ENCODE measurements at regions not wholly inside any gene's neighbourhood (a gene's known extent, or its start where the extent isn't known, plus 50 kb on each side); places are given as distances from the start of the nearest gene placed in this dataset.

- DNase-seq (ENCODE audit: low read depth) = no peak
These were observed 291.3 kb upstream of the CD180 start for GRCh38 chr5:67487862-67488261.

DNA sequence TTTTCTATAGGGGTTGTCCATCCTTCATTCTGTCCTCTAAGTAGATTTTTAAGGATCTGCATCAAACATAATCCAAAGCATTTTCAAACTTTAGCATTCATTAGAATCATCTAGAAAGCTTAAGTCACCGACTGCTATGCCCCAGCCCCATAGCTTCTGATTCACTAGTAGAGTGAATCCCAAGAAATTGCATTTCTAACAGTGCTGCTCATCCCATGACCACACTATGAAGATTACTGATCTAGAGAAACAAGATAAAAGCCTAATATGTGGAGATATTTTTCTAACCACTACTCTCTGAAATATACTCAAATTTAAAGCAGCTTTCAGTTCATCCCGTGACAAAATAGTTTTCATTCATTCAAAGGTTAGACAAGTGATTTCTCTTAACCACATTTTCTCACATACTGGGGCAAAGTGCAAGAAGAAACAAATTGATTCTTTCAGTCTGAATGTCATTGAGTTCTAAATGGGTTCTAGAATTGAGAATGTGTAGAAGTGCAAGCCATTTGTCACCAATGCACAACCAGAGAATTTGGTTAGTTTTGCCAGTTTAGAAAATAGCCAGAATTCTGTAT, 286.9 kb upstream of the CD180 start:
- DNase-seq (ENCODE audit: low read depth) = no peak

GRCh38 chr5:67481362-67481761, 284.8 kb upstream of the CD180 start:
- no peak for DNase-seq (ENCODE audit: low read depth)

DNA sequence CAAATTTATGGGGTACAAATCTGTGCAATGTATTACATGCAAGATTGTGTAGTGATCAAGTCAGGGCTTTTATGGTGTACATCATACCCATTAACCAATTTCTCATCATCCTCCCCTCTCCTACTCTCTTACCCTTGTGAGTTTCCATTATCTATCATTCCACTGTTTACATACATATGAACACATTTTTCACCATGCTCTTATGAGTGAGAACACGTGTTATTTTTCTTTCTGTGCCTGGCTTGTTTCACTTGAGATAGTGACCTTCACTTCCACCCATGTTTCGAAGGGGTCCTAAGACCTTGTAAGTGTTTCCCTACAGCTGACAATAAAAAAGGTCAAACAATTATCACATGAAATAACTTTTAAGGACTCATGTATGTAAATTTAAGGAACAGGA, 281.7 kb upstream of the CD180 start:
- no peak for DNase-seq (ENCODE audit: low read depth)

DNA sequence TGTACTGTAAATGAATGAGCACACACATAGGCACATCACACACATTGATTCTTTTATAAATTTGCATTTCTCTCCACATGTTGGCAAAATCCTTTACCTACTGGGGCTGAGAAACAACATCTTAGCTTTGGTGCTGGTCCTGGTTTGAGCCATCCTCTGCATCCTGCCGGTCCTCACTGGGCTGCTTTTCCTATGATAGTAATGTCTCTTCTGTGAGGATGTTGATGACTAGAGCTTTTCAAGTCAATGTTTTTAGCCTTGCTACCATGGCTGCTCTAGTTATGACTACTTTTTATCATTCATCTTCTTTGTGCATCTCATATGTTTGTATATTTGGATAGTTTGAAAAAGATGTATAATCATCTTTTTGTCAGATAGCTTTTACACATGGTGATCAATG, 280.4 kb upstream of the CD180 start:
- DNase-seq (ENCODE audit: low read depth) = no peak

GRCh38 chr5:67476531-67476930, 279.9 kb upstream of the CD180 start:
- DNase-seq (ENCODE audit: low read depth) = no peak

DNA sequence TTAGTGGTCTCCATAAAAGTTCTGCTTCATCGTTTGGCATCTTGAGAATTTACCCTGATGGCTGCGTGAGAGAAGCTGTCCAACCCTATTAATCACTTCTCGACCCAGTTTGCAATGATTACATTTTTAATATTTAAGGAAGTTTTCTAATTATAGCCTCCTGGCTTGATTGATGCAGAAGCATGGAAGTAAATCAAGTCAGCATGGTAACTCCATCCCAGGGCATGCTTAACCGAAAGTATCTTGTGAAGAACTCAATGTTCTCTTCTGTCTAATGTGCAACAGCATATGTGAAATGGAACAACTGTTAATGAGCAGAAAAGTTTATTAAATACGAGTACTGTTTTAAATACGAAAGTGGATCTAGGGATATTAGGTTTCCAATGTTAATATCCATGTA, 278.9 kb upstream of the CD180 start:
- DNase-seq (ENCODE audit: low read depth) = no peak

DNA sequence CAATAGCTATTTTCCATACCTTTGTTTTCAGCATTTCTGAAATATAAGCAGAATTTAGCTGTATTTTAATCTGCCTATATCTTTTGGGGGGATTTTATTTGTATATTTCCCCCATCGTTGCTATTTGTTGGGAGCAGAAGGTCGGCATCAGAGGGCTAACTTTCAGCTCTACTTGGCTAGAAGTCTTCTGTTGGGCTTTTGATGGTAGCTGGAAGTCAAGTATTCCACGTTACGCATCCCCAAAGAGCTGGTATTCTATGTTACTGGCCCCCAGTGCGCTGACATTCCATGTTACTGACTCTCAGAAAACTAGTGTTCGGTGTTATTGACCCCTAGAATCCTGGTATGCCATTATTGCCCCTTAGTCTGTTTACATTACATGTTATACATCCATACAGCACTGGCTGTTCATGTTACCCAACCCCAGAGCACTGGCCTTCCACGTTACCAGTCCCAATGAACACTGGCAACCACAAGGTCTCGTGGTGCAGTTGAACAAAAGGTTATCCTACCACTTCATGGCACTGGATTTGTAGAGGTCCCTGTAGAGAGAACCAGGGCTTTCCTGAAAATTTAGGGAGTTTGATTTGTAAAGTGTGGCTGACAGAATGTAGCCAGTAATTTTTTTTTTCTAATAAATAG, 278.1 kb upstream of the CD180 start:
- no peak for DNase-seq (ENCODE audit: low read depth)

GRCh38 chr5:67467110-67467509, 270.5 kb upstream of the CD180 start:
- no peak for DNase-seq (ENCODE audit: low read depth)

DNA sequence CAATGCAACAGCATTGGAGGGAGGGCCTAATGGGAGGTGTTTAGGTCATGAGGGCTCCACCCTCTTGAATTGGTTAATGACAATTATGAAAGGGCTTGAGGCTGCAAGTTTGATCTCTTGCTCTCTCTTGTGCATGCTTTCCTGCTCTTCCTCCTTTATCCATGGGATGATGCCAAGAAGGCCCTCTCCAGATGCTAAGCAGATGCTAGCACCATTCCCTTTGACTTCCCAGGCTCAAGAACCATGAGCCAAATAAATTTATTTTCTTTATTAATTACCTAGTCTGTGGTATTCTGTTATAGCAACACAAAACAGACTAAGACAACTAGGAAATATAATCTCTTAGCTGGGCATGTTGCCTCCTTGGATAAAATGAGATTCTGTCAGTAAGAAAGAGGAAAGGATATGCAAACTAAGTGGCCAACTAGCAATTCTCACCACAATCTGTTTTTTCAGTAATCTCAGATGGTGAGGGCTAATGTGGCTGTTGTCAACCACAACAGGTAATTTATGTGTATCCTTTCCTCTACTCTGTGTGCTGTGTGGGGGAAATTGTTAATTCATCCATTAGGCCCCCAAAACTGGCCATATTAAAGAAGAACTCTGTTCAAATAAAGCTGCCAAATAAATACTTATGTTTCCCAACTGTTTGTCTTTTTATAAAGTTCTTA, 269.1 kb upstream of the CD180 start:
- peak; percentile 34 for DNase-seq (ENCODE audit: low read depth)

GRCh38 chr5:67462147-67462546, 265.5 kb upstream of the CD180 start:
- DNase-seq (ENCODE audit: low read depth) = no peak

GRCh38 chr5:67459253-67459652, 262.7 kb upstream of the CD180 start:
- no peak for DNase-seq (ENCODE audit: low read depth)

GRCh38 chr5:67455970-67456369, 259.4 kb upstream of the CD180 start:
- no peak for DNase-seq (ENCODE audit: low read depth)

GRCh38 chr5:67454957-67455561, 258.5 kb upstream of the CD180 start:
- DNase-seq (ENCODE audit: low read depth) = no peak

DNA sequence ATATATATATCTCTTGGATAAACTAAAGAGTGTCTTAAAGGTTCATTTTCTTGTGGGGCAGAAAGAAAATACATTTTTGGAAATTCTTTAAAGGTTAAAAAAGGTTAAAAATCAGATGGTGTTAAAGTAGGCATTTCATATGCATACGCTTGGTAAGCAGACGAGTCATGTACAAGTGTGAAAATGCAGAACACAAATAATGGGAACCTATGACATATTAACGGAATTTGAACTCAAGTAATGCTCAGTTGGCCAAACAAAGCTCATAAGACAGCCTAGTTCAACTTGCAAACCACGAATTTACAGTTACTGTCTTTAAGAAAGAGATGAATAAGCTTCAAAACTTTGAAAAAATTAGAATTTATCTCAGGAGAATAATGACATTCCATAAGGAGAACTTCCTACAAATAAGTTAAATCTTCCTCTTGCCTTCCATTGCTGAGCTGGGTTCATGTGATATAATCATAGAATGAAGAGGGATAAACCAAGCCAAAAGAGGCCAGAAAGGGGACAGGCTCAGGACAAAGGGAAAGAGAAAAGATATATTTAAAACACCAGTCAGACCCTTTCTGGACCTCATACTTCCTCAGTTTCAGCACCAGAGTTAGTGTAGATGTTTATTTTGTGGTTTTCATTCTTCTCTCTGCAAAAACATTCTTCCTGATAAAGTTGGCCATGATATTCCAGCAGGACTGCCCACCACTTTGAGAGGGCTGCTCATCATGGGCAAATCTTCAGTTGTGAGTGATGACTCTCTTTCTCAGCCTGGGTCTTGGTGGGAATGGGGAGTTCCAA, 256.7 kb upstream of the CD180 start:
- peak; percentile 16 for DNase-seq (ENCODE audit: low read depth)

- peak; percentile 33 for DNase-seq (ENCODE audit: low read depth)
These were observed 255.2 kb upstream of the CD180 start for GRCh38 chr5:67451640-67452279.

- no peak for DNase-seq (ENCODE audit: low read depth)
These were observed 251.1 kb upstream of the CD180 start for GRCh38 chr5:67447732-67448131.

DNA sequence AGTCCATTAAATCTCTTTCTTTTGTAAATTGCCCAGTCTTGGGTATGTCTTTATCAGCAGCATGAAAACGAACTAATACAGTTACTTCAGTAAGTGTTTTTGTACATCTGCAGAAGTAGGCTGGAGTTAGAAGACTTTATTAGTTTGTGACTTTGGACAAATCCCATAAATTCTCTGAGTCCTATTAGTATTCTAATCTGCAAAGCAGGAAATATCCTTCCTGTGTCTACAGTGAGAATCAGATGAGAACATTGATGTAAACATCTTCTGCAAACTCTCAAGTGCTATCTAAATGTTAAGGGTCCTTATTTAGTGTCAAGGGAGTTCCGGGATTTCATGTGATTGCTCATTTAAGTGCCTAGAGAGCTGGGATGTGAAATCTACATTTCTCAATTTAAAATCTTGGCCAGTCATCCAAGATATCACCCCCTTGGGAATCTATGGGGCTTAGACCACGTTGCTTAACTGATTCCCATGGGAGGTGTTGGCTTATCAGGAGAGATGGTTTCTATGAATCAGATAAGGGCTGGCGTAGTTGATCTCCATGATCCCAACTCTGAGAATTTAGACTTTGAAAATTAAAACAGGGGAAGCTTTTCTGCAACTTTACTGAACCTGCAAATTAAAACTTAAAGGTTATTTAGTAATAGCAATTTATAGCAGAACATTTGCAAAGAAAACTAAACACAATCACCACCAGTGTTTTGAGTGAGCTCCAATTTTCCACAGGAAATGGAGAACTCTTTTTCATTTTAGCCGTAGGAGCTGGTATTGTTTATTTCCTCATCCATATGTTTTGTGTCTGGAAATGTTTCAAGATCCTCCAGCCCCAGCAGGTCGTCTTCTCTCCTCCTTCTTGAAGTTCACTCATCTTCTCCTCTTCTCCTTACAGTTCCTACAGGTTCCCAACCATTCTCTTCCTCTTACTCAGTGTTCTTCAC, 241.6 kb upstream of the CD180 start:
- no peak for DNase-seq (ENCODE audit: low read depth)

DNA sequence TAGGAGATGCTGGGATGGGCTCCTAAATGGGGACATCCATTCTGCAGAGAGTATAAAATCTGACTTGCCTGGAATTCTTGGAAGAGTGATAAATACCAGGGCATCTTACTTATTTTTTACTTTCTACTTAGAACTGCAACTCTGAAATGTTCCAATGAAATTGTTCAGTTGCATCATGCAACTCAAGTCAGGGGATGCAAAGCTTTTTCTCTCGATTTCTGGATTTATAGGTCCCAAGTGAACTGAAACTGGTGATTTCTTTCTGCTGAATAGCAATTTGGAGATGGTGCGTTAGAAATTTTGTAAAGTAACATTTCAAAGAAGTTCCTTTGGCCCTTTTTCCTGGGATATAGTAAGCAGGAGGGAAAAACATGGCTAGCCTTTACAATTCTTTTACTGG, 238.4 kb upstream of the CD180 start:
- no peak for DNase-seq (ENCODE audit: low read depth)

GRCh38 chr5:67434466-67434865, 237.9 kb upstream of the CD180 start:
- no peak for DNase-seq (ENCODE audit: low read depth)
